GM21515 (cell line): ENCODE measurements at regions not wholly inside any gene's neighbourhood (a gene's known extent, or its start where the extent isn't known, plus 50 kb on each side); places are given as distances from the start of the nearest gene placed in this dataset.

ENCODE experiments used
- ATAC-seq: cut with Tn5 transposase; IDR thresholded peaks from one replicate; pipeline ENCODE4 v1.9.1; 2021; ENCODE audit not compliant: unreplicated experiment

- no peak for ATAC-seq
Measured at GRCh38 chr13:100870898-100871297, 196.3 kb upstream of the TMTC4 start.

GRCh38 chr13:100860866-100861265, 186.3 kb upstream of the TMTC4 start:
- ATAC-seq, result no peak

GRCh38 chr13:100859861-100860260, 185.3 kb upstream of the TMTC4 start:
- no peak for ATAC-seq

GRCh38 chr13:100855151-100855550, 180.6 kb upstream of the TMTC4 start:
- ATAC-seq, result no peak

DNA sequence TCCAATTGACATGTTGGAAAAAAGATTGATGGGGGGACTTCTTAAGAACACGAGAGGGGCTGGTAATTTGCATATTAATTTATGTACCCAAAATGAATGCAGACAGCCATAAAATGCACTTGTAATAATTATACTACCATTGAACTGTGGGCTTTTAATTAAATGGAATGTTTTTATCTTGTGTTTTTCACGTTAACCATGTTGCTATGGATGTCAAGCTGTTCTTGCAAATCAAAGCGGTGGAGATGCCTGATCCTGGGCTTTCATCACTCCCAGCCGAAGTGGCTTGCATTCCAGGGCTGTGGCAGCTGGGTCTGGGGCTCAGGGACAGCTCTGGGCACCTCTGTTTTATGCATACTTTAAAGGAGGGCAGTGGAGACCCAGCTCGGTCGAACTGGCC, 179.4 kb upstream of the TMTC4 start:
- ATAC-seq, result no peak

GRCh38 chr13:100853434-100853833, 178.8 kb upstream of the TMTC4 start:
- ATAC-seq, result no peak

DNA sequence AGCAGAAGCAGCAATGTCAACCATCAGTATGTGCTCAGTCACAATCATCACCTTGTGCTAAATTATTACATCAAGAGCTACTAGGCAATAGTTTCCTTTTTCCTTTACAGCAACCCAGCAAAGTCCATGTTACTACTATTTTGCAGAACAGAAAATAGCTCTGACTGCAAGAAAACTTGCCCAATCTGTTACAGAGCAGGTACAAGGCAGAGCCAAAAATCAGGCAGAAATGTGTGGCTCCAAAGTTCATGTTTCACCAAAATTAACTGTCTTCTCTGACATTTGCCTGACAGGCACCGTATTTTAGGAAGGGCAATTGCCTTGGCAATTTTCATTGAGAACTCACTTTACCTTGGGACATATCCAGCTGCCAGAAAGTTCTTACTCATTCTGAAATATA, 177.6 kb upstream of the TMTC4 start:
- ATAC-seq, result no peak

- no peak for ATAC-seq
Measured at GRCh38 chr13:100848304-100848703, 173.7 kb upstream of the TMTC4 start.

- ATAC-seq, result no peak
Measured at GRCh38 chr13:100845128-100845757, 170.6 kb upstream of the TMTC4 start.

- no peak for ATAC-seq
Measured at GRCh38 chr13:100842136-100842535, 167.5 kb upstream of the TMTC4 start.

DNA sequence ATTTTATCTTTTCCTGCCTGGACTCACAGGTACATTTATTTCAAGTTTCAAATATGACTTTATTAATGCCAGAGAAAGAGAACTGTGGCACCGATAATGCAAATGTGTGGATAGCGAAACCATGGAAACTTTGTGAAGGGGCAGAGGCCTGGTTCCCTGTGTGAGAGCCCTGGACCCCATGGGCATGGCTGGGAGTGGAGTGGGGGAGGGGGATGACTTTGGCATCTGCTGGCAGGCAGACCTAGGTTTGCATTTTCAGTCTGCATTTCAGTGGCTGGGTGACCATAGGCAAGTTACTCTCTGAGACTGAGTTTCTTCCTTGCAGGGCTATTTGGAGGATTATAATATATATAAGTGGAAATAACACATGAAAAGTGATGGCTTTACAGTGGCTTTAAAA, 163.8 kb upstream of the TMTC4 start:
- ATAC-seq, result no peak

DNA sequence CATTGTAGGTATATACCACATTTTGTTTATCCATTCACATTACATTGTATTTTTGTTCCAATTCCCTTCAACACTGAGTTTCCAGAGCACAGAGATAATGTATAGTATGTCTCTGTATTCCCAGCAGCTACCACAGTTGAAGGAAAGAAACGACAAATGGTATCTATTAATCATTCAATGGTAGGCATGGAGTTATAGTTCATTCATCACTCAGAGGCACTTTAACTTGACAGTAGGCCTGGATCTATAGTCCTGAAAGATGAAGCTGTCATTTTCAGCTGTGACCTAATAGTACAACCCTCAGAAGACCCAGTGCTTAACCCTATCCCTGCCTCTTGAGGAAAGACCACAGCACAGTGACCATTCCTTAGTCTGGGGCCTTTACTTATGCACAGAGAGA, 163.0 kb upstream of the TMTC4 start:
- no peak for ATAC-seq

- no peak for ATAC-seq
Measured at GRCh38 chr13:100836711-100837110, 162.1 kb upstream of the TMTC4 start.

DNA sequence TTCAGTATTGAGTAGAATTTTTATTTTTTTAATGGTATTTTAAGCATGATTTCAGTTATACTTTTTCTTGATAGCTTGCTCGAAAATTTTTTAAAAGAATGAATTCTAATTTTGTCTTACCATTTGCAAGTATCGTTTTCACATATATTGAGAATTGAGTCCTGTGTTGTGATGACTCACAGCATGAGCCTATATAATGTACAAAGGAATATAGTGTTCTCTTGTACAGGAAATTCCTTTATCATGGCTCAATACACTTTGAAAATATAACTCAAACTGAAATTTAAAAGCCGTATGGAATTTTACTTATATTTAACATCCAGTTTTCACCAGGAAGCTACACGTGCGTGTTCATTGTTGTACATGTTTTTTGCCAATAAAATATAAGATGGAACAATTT, 161.1 kb upstream of the TMTC4 start:
- no peak for ATAC-seq

GRCh38 chr13:100833427-100833826, 158.8 kb upstream of the TMTC4 start:
- ATAC-seq, result no peak

DNA sequence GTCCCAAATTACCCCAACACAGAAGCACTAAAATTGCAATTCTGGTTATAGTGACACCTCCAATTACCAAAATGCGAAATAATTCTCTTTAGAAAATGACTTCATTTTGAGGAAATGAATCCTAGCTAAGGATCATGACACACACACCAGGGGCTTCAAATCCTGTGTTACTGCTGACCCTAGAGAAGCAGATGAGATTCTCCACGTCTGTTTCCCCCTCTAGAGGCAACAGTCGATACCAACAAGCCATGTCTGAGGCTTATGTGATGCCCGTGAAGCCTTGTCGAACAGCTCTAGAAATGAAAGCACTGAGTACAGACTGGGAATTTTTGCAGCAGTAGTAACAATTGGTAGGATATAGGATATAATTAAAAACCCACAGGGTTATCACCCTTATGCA, 153.6 kb upstream of the TMTC4 start:
- no peak for ATAC-seq

GRCh38 chr13:100827489-100828176, 153.0 kb upstream of the TMTC4 start:
- ATAC-seq, result no peak

DNA sequence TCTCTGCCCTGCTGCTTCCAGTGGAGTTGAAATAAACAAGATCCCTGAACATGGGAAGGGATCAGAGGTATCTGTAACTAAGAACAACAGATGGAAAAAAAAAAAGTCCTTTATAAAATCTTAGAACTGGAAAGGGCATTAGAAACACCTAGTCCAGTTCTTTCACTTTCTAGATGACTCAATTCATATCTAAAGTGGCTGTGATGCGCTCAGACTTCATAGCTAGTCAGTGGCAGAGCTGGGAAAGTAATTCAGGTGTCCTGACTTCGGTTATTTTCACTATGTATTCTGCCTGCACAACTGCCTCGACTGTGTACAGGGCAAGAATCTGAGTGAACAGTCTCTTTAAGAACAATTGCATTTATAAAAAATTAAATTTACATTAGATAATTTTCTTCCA, 151.8 kb upstream of the TMTC4 start:
- no peak for ATAC-seq

- ATAC-seq, result no peak
Measured at GRCh38 chr13:100825557-100825956, 151.0 kb upstream of the TMTC4 start.

DNA sequence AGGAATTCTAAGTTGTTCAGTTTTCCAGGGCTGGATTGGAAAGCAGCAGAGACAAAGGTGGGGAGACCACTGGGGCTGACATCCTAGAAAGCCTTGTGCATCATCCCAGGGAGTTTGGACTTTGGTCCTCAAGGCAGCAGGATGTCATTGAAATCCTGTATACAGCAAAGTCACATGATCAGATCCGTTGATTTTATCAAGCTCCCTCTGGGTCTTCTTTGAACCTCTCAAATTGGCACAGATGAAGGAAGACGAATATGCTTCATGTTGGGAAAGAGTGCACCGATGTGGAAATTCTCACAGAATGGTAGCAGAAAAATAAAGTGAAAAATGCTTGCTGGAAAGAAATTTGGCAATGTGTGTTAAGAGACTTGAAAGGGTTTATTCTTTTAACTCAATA, 149.8 kb upstream of the TMTC4 start:
- ATAC-seq, result no peak

DNA sequence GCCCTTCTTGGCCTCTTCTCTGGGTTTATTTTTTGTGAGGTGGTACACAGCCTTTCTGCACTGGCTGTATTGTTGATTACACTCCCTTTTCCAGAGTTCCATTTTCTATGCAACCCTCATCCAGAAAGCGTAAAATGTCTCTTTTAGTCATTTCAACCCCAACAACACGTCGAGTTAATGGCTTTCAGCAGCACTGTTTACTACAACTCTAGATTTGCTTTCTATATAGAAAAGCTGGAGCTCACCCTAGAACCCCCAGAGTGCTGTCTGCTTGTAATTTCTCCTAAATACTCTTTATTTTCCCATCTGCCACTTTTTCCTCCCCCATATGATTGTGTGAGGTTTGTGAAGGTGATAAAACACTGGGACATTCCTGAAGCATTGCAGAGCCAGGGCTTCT, 148.9 kb upstream of the TMTC4 start:
- ATAC-seq, result no peak

DNA sequence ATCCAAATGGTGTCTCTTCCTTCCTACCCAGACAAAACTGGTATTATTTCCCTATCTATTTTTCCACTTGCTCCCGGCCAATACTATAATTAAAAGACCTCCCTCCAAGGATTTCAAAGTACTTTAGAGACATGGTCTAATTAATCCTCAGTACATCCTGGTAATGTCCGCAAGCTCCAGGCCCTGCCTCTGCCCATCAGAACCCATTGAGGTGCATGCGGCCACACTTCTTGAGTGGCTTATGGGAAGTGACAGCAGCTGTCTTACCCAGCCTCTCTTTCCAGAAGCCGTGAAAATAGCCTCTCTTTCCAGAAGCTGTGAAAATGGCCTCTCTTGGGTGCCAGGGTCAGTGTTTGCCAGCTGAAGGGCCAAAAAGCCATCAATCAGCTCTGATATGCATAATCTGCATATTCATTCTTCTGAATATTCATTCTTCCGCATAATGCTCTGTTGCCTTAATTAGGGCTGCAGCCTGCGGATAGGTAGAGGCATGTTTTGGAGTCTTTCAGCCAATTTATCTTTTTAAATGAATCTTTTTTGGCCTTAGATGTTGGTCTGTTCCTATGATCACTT, 148.4 kb upstream of the TMTC4 start:
- no peak for ATAC-seq

GRCh38 chr13:100818711-100819110, 144.1 kb upstream of the TMTC4 start:
- no peak for ATAC-seq
